Stimulated activated CD8-positive, alpha-beta memory T cell treated with anti-CD3 and anti-CD28 coated beads, Interleukin-4, amount 100 ng/mL, for 4 hours (primary cell): ENCODE measurements at regions not wholly inside any gene's neighbourhood (a gene's known extent, or its start where the extent isn't known, plus 50 kb on each side); places are given as distances from the start of the nearest gene placed in this dataset.
"Not testable (repeated sequence)": the region's sequence is repeated elsewhere in the genome, so short reads cannot be mapped to it uniquely, and the experiment has no call there.

ENCODE experiments used
- DNase-seq, 2 donors: peaks; one replicate each; pipeline ENCODE4 v3.0.0-alpha.2; 2020; ENCODE audit warnings: low read depth in 2 of 2, low spot score in 1 of 2

DNA sequence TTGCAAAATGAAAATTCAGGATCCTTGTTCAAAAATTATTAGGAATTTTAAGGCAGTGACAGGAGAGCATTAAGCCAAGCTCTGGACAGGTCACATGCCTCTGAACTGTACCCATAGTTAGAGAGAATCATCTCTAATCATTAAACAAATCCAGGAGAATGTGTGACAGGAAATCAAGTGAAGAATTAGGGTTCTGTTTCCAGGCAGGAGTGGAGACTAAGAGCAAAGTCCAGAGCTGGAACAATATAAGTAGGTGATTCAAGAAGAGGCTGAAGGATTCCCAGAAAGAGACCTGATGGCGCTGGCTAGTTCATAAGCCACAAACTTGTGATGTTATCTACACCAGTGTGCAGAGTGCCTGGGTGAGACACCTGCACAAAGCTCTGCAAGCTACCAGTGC is 104.6 kb upstream of the PRKG2 start:
- DNase-seq, result no peak

DNA sequence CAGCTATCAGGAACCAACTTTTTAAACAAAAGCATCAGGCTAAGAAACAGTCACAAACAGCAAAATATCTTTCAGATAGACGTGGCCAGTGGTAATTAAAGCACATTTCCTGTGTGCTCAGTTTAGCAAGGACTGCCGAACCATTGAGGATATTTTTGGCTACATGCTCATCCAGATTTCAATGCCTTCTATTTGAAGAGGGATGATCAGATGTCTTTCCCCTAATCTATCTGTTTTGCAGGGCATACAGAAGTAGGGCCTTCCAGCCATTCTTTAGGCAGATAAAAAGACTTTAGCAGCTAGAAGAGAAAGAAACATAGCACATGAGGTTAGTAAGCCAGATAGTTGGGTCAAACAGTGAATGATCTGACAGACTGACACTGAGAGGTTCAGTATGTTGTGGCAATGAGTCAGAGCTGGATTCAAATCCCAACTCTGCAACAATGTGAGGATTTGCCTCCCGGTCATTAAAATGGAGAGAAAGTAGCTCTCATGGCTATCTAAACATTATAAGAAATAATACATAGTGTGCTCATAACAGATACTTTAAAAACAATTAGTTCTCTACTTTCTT is 100.0 kb upstream of the PRKG2 start:
- DNase-seq, result no peak

DNA sequence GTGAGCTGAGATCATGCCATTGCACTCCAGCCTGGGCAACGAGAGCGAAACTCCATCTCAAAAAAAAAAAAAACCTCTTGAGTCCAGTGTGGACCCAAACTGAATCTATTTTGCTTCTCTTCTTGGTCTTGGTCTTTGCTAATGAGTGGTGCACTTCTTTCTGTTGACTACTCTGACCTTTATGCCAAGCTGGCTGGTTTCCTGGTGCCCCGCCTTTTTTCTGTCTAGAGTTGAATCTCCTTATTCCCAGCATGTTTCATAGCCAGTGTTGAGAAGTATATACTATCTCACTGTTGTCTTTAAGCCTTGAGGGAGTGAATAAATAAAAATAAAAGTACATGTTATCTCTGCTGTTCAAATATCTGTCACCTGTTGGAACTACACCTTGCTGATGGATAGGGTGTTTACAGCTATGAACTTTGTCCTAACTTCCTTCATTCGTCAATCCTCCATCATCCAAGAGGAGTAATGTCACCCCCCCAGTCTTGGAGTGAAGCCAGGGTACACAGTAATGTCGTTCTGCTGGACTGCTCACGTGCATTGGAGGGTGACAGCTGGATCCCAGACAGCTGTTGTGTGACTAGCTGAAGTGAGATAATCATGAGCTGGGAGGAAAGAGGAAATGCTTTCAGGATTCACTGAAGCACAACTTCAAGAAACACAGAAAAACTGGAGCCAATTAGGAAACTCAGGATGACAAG is 99.3 kb upstream of the PRKG2 start:
- DNase-seq, result no peak

DNA sequence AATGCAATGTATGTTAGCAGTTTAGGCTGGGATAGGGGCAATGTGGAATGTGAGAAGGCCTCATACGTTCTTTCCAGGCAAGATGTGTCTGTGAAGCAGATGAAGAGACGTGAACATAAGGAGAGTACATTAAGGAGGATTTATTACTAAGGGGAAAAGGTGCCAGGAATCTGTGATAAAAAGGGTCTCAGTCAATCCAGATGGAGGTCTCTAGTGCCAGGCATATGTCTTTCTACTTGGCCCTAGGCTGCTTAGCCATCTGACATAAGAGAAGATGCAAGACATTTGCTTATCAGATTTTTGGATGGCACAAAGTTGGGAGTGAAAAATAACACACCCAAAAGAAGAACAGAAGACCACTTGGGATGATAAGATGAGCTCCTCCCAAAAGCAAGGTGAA is 93.0 kb upstream of the PRKG2 start:
- no peak for DNase-seq

DNA sequence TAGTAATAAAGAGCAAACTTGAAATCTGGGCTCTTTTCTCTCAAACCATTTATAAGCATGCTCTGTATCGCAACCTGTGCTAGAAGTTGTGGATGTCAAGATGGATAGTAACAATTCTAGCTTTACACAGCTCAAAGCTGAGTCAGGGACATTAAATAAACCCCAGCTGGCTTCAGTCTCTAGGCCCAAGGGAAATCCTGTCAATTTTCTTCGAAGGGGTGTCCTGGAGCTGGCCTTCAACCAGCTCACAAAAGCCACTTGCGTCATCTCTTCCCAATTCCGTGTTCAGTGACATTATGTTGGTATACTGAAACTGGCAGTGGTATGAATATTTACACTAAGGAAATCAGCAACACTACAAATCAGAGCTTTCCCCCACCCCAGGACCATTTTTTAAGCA is 89.8 kb upstream of the PRKG2 start:
- DNase-seq, result no peak

DNA sequence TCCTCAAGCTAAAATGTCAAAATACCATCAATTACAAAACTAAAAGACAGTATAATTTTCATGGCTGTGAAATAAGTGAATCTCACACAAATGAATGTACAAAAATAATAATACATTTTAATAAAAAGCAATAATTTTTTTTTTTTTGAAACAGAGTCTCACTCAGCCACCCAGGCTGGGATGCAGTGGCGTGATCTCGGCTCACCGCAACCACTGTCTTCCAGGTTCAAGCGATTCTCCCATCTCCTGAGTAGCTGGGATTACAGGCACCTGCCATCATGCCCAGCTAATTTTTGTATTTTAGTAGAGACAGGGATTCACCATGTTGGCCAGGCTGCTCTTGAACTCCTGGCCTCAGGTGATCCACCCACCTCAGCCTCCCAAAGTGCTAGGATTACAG is 85.3 kb upstream of the PRKG2 start:
- not testable (repeated sequence) for DNase-seq

DNA sequence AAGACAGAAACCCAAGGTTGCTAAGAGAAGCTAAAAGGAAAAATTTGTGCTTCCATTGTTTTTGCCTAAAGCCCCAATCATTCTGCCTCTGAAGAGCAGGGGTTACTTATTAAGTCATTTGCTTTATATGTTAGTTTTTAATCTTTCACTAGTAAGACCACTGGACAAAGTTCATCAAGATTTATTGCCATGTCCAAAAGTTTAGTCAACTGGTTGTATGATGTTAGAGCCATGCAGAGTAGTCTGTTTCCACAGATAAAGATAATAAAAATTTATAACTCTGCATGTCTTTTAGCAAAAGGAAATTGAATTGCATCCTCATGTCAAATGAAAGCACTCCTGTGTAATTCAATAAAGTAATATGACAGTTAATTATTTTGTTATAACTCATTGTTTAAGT is 75.8 kb upstream of the PRKG2 start:
- DNase-seq, result no peak

DNA sequence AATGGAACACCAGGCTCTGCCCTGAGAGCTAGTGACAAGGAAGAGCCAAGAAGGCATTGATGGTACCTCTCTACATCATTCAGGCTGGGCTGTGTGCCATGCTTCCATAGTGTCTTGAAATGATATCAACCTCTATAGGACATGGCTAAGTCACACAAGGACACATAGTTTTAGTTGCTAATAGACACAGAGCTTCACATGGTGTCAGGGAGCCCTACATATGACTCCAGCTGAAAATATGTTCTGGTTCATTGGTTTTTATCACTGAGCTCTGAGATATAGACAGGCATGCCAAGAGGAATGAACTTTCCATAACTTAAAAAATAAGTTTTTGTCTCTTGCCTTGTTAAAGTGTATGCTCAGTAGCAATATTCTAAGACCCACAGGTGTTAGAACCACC is 72.1 kb upstream of the PRKG2 start:
- no peak for DNase-seq

DNA sequence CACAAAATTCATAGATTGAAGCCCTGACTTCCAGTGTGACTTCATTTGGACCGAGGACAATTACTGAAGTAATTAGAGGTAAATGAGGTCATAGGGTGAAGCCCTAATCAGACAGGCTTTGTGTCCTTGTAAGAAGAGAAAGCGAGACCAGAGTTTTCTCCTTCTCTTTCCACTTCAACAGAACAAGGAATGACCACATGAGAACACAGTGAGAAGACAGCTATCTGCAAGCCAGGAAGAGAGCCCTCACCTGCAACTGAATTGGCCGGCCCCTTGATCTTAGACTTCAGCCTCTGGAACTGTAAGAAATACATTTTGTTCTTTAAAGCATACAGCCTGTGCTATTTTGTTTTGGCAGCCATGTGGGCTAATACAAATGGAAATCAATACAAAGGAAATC is 67.1 kb upstream of the PRKG2 start:
- DNase-seq, result no peak

DNA sequence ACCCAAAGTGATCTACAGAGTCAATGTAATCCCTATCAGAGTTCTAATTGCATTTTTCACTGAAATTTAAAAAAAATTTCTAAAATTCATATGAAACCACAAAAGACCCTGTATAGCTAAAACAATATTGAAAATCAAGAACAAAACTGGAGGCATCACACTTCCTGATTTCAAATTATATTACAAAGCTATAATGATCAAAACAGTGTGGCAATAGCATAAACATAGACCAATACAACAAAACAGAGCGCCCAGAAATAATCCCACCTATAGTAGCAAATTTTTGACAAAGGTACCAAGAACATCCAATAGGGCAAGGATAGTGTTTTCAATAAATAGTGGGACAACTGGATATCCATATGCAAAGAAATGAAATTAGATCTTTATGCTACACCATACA is 59.4 kb upstream of the PRKG2 start:
- DNase-seq, result no peak

DNA sequence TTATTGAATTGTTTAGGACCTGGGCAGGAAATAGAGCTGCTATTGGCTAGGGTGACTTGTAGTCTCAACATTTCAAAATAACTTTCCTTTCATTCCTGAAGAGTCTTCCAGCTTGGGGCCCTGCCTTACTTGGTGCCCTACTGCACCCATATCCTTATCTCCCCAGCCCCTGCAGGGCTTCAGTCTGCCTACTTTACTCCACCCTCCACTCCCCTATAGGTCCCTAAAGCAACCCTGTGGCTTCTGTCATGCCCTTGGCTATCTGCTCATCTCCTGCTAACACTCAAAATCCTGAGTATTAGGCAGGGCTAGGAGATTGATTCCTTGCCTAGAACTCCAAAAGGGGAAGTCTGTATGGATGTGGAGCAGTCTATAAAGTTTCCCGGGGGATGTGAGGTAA is 57.6 kb upstream of the PRKG2 start:
- DNase-seq, result no peak
